ENCODE measurements at regions not wholly inside any gene's neighbourhood (a gene's known extent, or its start where the extent isn't known, plus 50 kb on each side); places are given as distances from the start of the nearest gene placed in this dataset.

GRCh38 chr7:414681-415560 lies 104.7 kb downstream of the PDGFA start:
- Histone ChIP-seq H3K36me3 (ENCODE audit: control insufficient read depth, insufficient read depth, low read length) (no peaks in the 10 kb centered on the region), H3K4me3 (ENCODE audit: low read depth, low read length) (no peak overlapping the region), H3K27ac (ENCODE audit: low read depth, low read length) (no peak overlapping the region), H3K27me3 (ENCODE audit: control insufficient read depth, insufficient read depth, low read length) (no peaks in the 10 kb centered on the region), H3K4me1 (ENCODE audit: control insufficient read depth, insufficient read depth, low read length) (no peaks in the 10 kb centered on the region), H3K9ac (ENCODE audit: low read length) (no peak overlapping the region), H3K9me3 (ENCODE audit: control insufficient read depth, insufficient read depth, low read depth, low read length) (peaks cover 19% of the 10 kb centered on the region)

GRCh38 chr7:415646-416525 lies 103.8 kb downstream of the PDGFA start:
- Histone ChIP-seq H3K27me3 (ENCODE audit: control insufficient read depth, insufficient read depth, low read length) (no peaks in the 10 kb centered on the region), H3K27ac (ENCODE audit: low read depth, low read length) (no peak overlapping the region), H3K9ac (ENCODE audit: low read length) (no peak overlapping the region), H3K4me3 (ENCODE audit: low read depth, low read length) (no peak overlapping the region), H3K9me3 (ENCODE audit: control insufficient read depth, insufficient read depth, low read depth, low read length) (peaks cover 19% of the 10 kb centered on the region), H3K36me3 (ENCODE audit: control insufficient read depth, insufficient read depth, low read length) (no peaks in the 10 kb centered on the region), H3K4me1 (ENCODE audit: control insufficient read depth, insufficient read depth, low read length) (no peaks in the 10 kb centered on the region)

GRCh38 chr7:416761-417624 lies 102.7 kb downstream of the PDGFA start:
- Histone ChIP-seq H3K9ac (ENCODE audit: low read length) (no peak overlapping the region), H3K4me3 (ENCODE audit: low read depth, low read length) (no peak overlapping the region), H3K9me3 (ENCODE audit: control insufficient read depth, insufficient read depth, low read depth, low read length) (peaks cover 19% of the 10 kb centered on the region), H3K4me1 (ENCODE audit: control insufficient read depth, insufficient read depth, low read length) (peaks cover 8% of the 10 kb centered on the region; the same call in 1 of the 2 replicates), H3K36me3 (ENCODE audit: control insufficient read depth, insufficient read depth, low read length) (no peaks in the 10 kb centered on the region), H3K27ac (ENCODE audit: low read depth, low read length) (no peak overlapping the region), H3K27me3 (ENCODE audit: control insufficient read depth, insufficient read depth, low read length) (peaks cover 3% of the 10 kb centered on the region; the same call in 1 of the 2 replicates)

- Histone ChIP-seq H3K27ac (ENCODE audit: low read depth, low read length) (no peak overlapping the region), H3K4me3 (ENCODE audit: low read depth, low read length) (no peak overlapping the region), H3K4me1 (ENCODE audit: control insufficient read depth, insufficient read depth, low read length) (peaks cover 8% of the 10 kb centered on the region; the same call in 1 of the 2 replicates), H3K9ac (ENCODE audit: low read length) (no peak overlapping the region), H3K27me3 (ENCODE audit: control insufficient read depth, insufficient read depth, low read length) (peaks cover 3% of the 10 kb centered on the region; the same call in 1 of the 2 replicates), H3K9me3 (ENCODE audit: control insufficient read depth, insufficient read depth, low read depth, low read length) (peaks cover 19% of the 10 kb centered on the region), H3K36me3 (ENCODE audit: control insufficient read depth, insufficient read depth, low read length) (no peaks in the 10 kb centered on the region)
Measured at GRCh38 chr7:417625-417889, 102.1 kb downstream of the PDGFA start.

- H3K9ac ChIP-seq (ENCODE audit: low read length), result no peak overlapping the region
- H3K27me3 ChIP-seq (ENCODE audit: control insufficient read depth, insufficient read depth, low read length), result peaks cover 3% of the 10 kb centered on the region; the same call in 1 of the 2 replicates
- H3K4me1 ChIP-seq (ENCODE audit: control insufficient read depth, insufficient read depth, low read length), result peaks cover 8% of the 10 kb centered on the region; the same call in 1 of the 2 replicates
- H3K36me3 ChIP-seq (ENCODE audit: control insufficient read depth, insufficient read depth, low read length), result no peaks in the 10 kb centered on the region
- H3K4me3 ChIP-seq (ENCODE audit: low read depth, low read length), result no peak overlapping the region
- H3K27ac ChIP-seq (ENCODE audit: low read depth, low read length), result no peak overlapping the region
- H3K9me3 ChIP-seq (ENCODE audit: control insufficient read depth, insufficient read depth, low read depth, low read length), result peaks cover 19% of the 10 kb centered on the region
Measured at GRCh38 chr7:417973-418601, 101.6 kb downstream of the PDGFA start.

- peaks cover 19% of the 10 kb centered on the region for H3K9me3 ChIP-seq (ENCODE audit: control insufficient read depth, insufficient read depth, low read depth, low read length)
- H3K9ac ChIP-seq (ENCODE audit: low read length), result no peak overlapping the region
- no peak overlapping the region for H3K27ac ChIP-seq (ENCODE audit: low read depth, low read length)
- H3K27me3 ChIP-seq (ENCODE audit: control insufficient read depth, insufficient read depth, low read length), result peaks cover 3% of the 10 kb centered on the region; the same call in 1 of the 2 replicates
- H3K4me3 ChIP-seq (ENCODE audit: low read depth, low read length), result no peak overlapping the region
- H3K36me3 ChIP-seq (ENCODE audit: control insufficient read depth, insufficient read depth, low read length), result no peaks in the 10 kb centered on the region
- peaks cover 8% of the 10 kb centered on the region; the same call in 1 of the 2 replicates for H3K4me1 ChIP-seq (ENCODE audit: control insufficient read depth, insufficient read depth, low read length)
Measured at GRCh38 chr7:418636-419280, 100.9 kb downstream of the PDGFA start.

GRCh38 chr7:420142-421093 lies 99.2 kb downstream of the PDGFA start:
- peaks cover 3% of the 10 kb centered on the region; the same call in 1 of the 2 replicates for H3K27me3 ChIP-seq (ENCODE audit: control insufficient read depth, insufficient read depth, low read length)
- H3K9me3 ChIP-seq (ENCODE audit: control insufficient read depth, insufficient read depth, low read depth, low read length), result peaks cover 19% of the 10 kb centered on the region
- no peak overlapping the region for H3K4me3 ChIP-seq (ENCODE audit: low read depth, low read length)
- no peak overlapping the region for H3K9ac ChIP-seq (ENCODE audit: low read length)
- H3K27ac ChIP-seq (ENCODE audit: low read depth, low read length), result no peak overlapping the region
- no peaks in the 10 kb centered on the region for H3K36me3 ChIP-seq (ENCODE audit: control insufficient read depth, insufficient read depth, low read length)
- H3K4me1 ChIP-seq (ENCODE audit: control insufficient read depth, insufficient read depth, low read length), result peaks cover 8% of the 10 kb centered on the region; the same call in 1 of the 2 replicates

- H3K4me1 ChIP-seq (ENCODE audit: control insufficient read depth, insufficient read depth, low read length), result peaks cover 13% of the 10 kb centered on the region; the same call in 1 of the 2 replicates
- no peak overlapping the region for H3K9ac ChIP-seq (ENCODE audit: low read length)
- no peak overlapping the region for H3K27ac ChIP-seq (ENCODE audit: low read depth, low read length)
- peaks cover 3% of the 10 kb centered on the region; the same call in 1 of the 2 replicates for H3K27me3 ChIP-seq (ENCODE audit: control insufficient read depth, insufficient read depth, low read length)
- peak overlapping the region; percentile 26; the same call in 1 of the 2 replicates for H3K4me3 ChIP-seq (ENCODE audit: low read depth, low read length)
- peaks cover 19% of the 10 kb centered on the region for H3K9me3 ChIP-seq (ENCODE audit: control insufficient read depth, insufficient read depth, low read depth, low read length)
- H3K36me3 ChIP-seq (ENCODE audit: control insufficient read depth, insufficient read depth, low read length), result no peaks in the 10 kb centered on the region
Measured at GRCh38 chr7:421136-421991, 98.3 kb downstream of the PDGFA start.
